HG02798 (cell line): ENCODE measurements at regions not wholly inside any gene's neighbourhood (a gene's known extent, or its start where the extent isn't known, plus 50 kb on each side); places are given as distances from the start of the nearest gene placed in this dataset.
"Not testable (repeated sequence)": the region's sequence is repeated elsewhere in the genome, so short reads cannot be mapped to it uniquely, and the experiment has no call there.

ENCODE experiments used
- ATAC-seq: cut with Tn5 transposase; IDR thresholded peaks from one replicate; pipeline ENCODE4 v1.9.1; 2021; ENCODE audit warnings: mild to moderate bottlenecking; ENCODE audit not compliant: unreplicated experiment, poor library complexity

- no peak for ATAC-seq
These were observed 209.4 kb upstream of the G2E3 start for GRCh38 chr14:30349520-30349919.

- ATAC-seq = no peak
These were observed 204.5 kb upstream of the G2E3 start for GRCh38 chr14:30354439-30354838.

GRCh38 chr14:30355431-30355913, 203.5 kb upstream of the G2E3 start:
- peak; percentile 79 for ATAC-seq

- ATAC-seq = no peak
These were observed 202.3 kb upstream of the G2E3 start for GRCh38 chr14:30356438-30357202.

GRCh38 chr14:30357791-30358190, 201.2 kb upstream of the G2E3 start:
- no peak for ATAC-seq

GRCh38 chr14:30362369-30363218, 196.4 kb upstream of the G2E3 start:
- no peak for ATAC-seq

- not testable (repeated sequence) for ATAC-seq
These were observed 195.6 kb upstream of the G2E3 start for GRCh38 chr14:30363219-30363880.

GRCh38 chr14:30369502-30370180, 189.3 kb upstream of the G2E3 start:
- no peak for ATAC-seq

- ATAC-seq = no peak
These were observed 185.9 kb upstream of the G2E3 start for GRCh38 chr14:30373053-30373452.

GRCh38 chr14:30373526-30373925, 185.4 kb upstream of the G2E3 start:
- no peak for ATAC-seq

- peak; percentile 98 for ATAC-seq
These were observed 183.6 kb upstream of the G2E3 start for GRCh38 chr14:30375296-30375892.

GRCh38 chr14:30381861-30382480, 177.0 kb upstream of the G2E3 start:
- ATAC-seq = no peak

- ATAC-seq = no peak
These were observed 173.0 kb upstream of the G2E3 start for GRCh38 chr14:30385925-30386324.

GRCh38 chr14:30387871-30388270, 171.1 kb upstream of the G2E3 start:
- ATAC-seq = no peak

- no peak for ATAC-seq
These were observed 169.7 kb upstream of the G2E3 start for GRCh38 chr14:30389134-30389876.

- no peak for ATAC-seq
These were observed 169.0 kb upstream of the G2E3 start for GRCh38 chr14:30389877-30390385.

- ATAC-seq = no peak
These were observed 163.9 kb upstream of the G2E3 start for GRCh38 chr14:30395065-30395464.

GRCh38 chr14:30402846-30403245, 156.1 kb upstream of the G2E3 start:
- ATAC-seq = no peak

GRCh38 chr14:30403791-30404190, 155.2 kb upstream of the G2E3 start:
- no peak for ATAC-seq
